ENCODE measurements at regions not wholly inside any gene's neighbourhood (a gene's known extent, or its start where the extent isn't known, plus 50 kb on each side); places are given as distances from the start of the nearest gene placed in this dataset.

- TF ChIP-seq CTCF (IDR thresholded peaks at IDR 0.05; ENCODE audit: borderline replicate concordance, control extremely low read depth, extremely low read depth, insufficient read depth, missing control alignments) = no peak
- in situ Hi-C loops (cut with MboI; ENCODE audit: low sequenced_read_pairs, unreplicated experiment) = loop anchor here (25.0 kb wide), 1 partner anchor 678 kb away; no protein-coding TSS in a partner anchor
- no peak for DNase-seq (ENCODE audit: low spot score)
Measured at GRCh38 chr2:47315475-47315874, 53.6 kb upstream of the EPCAM start.

- in situ Hi-C loops (cut with MboI; ENCODE audit: low sequenced_read_pairs, unreplicated experiment) = loop anchor here (25.0 kb wide), 1 partner anchor 676 kb away; no protein-coding TSS in a partner anchor
- no peak for TF ChIP-seq CTCF (IDR thresholded peaks at IDR 0.05; ENCODE audit: borderline replicate concordance, control extremely low read depth, extremely low read depth, insufficient read depth, missing control alignments)
- DNase-seq (ENCODE audit: low spot score) = no peak
Measured at GRCh38 chr2:47313728-47314127, 55.4 kb upstream of the EPCAM start.

- no peak for TF ChIP-seq CTCF (IDR thresholded peaks at IDR 0.05; ENCODE audit: borderline replicate concordance, control extremely low read depth, extremely low read depth, insufficient read depth, missing control alignments)
- no peak for DNase-seq (ENCODE audit: low spot score)
- in situ Hi-C loops (cut with MboI; ENCODE audit: low sequenced_read_pairs, unreplicated experiment) = loop anchor here (25.0 kb wide), 1 partner anchor 676 kb away; no protein-coding TSS in a partner anchor
Measured at GRCh38 chr2:47313141-47313691, 55.9 kb upstream of the EPCAM start.

- in situ Hi-C loops (cut with MboI; ENCODE audit: low sequenced_read_pairs, unreplicated experiment) = loop anchor here (25.0 kb wide), 1 partner anchor 675 kb away; no protein-coding TSS in a partner anchor
- DNase-seq (ENCODE audit: low spot score) = no peak
- no peak for TF ChIP-seq CTCF (IDR thresholded peaks at IDR 0.05; ENCODE audit: borderline replicate concordance, control extremely low read depth, extremely low read depth, insufficient read depth, missing control alignments)
Measured at GRCh38 chr2:47312491-47312850, 56.6 kb upstream of the EPCAM start.

GRCh38 chr2:47311764-47312490, 57.2 kb upstream of the EPCAM start:
- no peak for TF ChIP-seq CTCF (IDR thresholded peaks at IDR 0.05; ENCODE audit: borderline replicate concordance, control extremely low read depth, extremely low read depth, insufficient read depth, missing control alignments)
- in situ Hi-C loops (cut with MboI; ENCODE audit: low sequenced_read_pairs, unreplicated experiment) = loop anchor here (25.0 kb wide), 1 partner anchor 675 kb away; no protein-coding TSS in a partner anchor
- no peak for DNase-seq (ENCODE audit: low spot score)

GRCh38 chr2:47310801-47311560, 58.1 kb upstream of the EPCAM start:
- TF ChIP-seq CTCF (IDR thresholded peaks at IDR 0.05; ENCODE audit: borderline replicate concordance, control extremely low read depth, extremely low read depth, insufficient read depth, missing control alignments) = no peak
- in situ Hi-C loops (cut with MboI; ENCODE audit: low sequenced_read_pairs, unreplicated experiment) = loop anchor here (25.0 kb wide), 1 partner anchor 674 kb away; no protein-coding TSS in a partner anchor
- no peak for DNase-seq (ENCODE audit: low spot score)
